HK-2 (cell line): ENCODE measurements at regions not wholly inside any gene's neighbourhood (a gene's known extent, or its start where the extent isn't known, plus 50 kb on each side); places are given as distances from the start of the nearest gene placed in this dataset.
"Not testable (repeated sequence)": the region's sequence is repeated elsewhere in the genome, so short reads cannot be mapped to it uniquely, and the experiment has no call there.

ENCODE experiments used
- DNase-seq: peaks from one replicate; pipeline ENCODE4 v3.0.0-alpha.2; 2018; ENCODE audit not compliant: unreplicated experiment

GRCh38 chr1:43108080-43108479 is 64.0 kb downstream of the EBNA1BP2 start:
- DNase-seq = no peak

- DNase-seq = no peak
These were observed 64.4 kb downstream of the EBNA1BP2 start for GRCh38 chr1:43107664-43108063.

- no peak for DNase-seq
These were observed 67.9 kb downstream of the EBNA1BP2 start for GRCh38 chr1:43104027-43104763.

- DNase-seq = no peak
These were observed 71.0 kb downstream of the EBNA1BP2 start for GRCh38 chr1:43101061-43101460.

GRCh38 chr1:43098200-43098599 is 73.9 kb downstream of the EBNA1BP2 start:
- no peak for DNase-seq

GRCh38 chr1:43096528-43096927 is 75.6 kb downstream of the EBNA1BP2 start:
- not testable (repeated sequence) for DNase-seq

- DNase-seq = not testable (repeated sequence)
These were observed 81.3 kb downstream of the EBNA1BP2 start for GRCh38 chr1:43090812-43091211.

GRCh38 chr1:43090157-43090556 is 81.9 kb downstream of the EBNA1BP2 start:
- not testable (repeated sequence) for DNase-seq

GRCh38 chr1:43083375-43083891 is 88.7 kb downstream of the EBNA1BP2 start:
- DNase-seq = no peak

GRCh38 chr1:43082740-43083139 is 89.3 kb downstream of the EBNA1BP2 start:
- DNase-seq = no peak

GRCh38 chr1:43077273-43077672 is 94.8 kb downstream of the EBNA1BP2 start:
- DNase-seq = no peak

- DNase-seq = no peak
These were observed 97.4 kb downstream of the EBNA1BP2 start for GRCh38 chr1:43074709-43075108.

- DNase-seq = no peak
These were observed 97.8 kb downstream of the EBNA1BP2 start for GRCh38 chr1:43074244-43074643.

GRCh38 chr1:43073490-43074230 is 98.4 kb downstream of the EBNA1BP2 start:
- DNase-seq = peak; percentile 72

GRCh38 chr1:43072314-43072713 is 99.8 kb downstream of the EBNA1BP2 start:
- no peak for DNase-seq

GRCh38 chr1:43071241-43071640 is 100.8 kb downstream of the EBNA1BP2 start:
- no peak for DNase-seq

GRCh38 chr1:43069461-43070050 is 102.5 kb downstream of the EBNA1BP2 start:
- DNase-seq = no peak

GRCh38 chr1:43068911-43069310 is 103.2 kb downstream of the EBNA1BP2 start:
- no peak for DNase-seq

- no peak for DNase-seq
These were observed 103.9 kb downstream of the EBNA1BP2 start for GRCh38 chr1:43067977-43068751.

GRCh38 chr1:43067233-43067745 is 104.8 kb downstream of the EBNA1BP2 start:
- no peak for DNase-seq

GRCh38 chr1:43066578-43066977 is 105.5 kb downstream of the EBNA1BP2 start:
- DNase-seq = no peak
